NCI-H2029 treated with DMSO at 0.1 percent for 48 hours (cell line): ENCODE measurements at regions not wholly inside any gene's neighbourhood (a gene's known extent, or its start where the extent isn't known, plus 50 kb on each side); places are given as distances from the start of the nearest gene placed in this dataset.

Source experiments
- DNase-seq: peaks from one replicate; lab custom pipeline; 2025; lab: John Stamatoyannopoulos, UW

DNA sequence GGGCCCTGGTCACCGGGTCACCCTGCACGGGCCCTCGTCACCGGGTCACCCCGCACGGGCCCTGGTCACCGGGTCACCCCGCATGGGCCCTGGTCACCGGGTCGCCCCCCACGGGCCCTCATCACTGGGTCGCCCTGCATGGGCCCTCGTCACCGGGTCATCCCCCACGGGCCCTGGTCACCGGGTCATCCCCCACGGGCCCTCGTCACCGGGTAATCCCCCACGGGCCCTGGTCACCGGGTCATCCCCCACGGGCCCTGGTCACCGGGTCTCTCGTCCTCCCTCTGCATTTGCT, 77.6 kb downstream of the RIPK4 start:
- no peak for DNase-seq

GRCh38 chr21:41687633-41688032, 79.2 kb downstream of the RIPK4 start:
- no peak for DNase-seq

DNA sequence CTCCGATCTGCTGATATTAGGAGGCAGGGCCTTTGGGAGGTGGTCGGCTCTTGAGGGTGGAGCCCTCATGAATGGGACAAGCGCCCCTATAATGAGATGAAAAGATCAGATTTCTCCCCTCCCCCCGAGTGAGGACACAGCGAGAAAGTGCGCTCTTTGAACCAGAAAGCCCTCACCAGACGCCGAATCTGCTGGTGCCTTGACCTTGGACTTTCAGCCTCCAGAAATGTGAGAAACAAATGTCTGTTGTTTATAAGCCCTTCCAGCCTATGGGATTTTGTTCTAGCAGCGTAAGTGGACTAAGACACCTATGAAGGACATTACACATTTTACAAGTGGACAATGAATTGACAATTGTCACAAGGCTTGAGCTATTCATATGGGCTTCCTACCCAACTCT, 80.2 kb downstream of the RIPK4 start:
- no peak for DNase-seq

DNA sequence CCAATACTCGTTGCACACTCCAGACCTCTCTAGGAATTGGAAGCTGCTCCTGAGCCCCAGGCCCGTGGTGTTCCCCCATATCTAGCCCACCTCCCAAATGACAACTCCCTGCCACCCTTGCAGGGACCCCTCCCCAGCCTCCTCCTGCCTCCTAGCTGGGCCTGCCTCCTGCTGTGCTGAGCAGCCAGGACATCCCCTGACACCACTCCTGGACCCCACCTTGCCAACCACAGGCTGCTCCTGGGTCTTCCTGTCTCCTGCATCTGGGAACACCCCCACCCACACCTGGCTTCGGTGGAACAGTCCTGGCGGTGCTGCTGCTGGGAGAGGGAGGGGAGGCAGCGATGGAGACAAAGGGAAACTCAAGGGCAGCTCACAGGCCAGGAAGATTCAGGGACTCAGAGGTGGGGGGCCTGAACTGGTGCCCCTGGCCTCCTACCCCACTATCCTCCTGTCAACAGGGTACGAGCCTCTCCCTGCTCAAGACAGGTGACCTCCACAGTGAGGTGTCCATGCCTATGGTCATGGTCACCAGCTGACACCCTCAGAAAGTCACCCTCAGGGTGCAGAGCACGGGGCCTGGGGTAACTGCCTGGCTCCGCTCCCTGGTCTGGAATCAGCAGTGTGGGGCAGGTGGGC, 81.2 kb downstream of the RIPK4 start:
- DNase-seq: no peak

GRCh38 chr21:41684381-41685245, 82.2 kb downstream of the RIPK4 start:
- no peak for DNase-seq

- DNase-seq: no peak
Measured at GRCh38 chr21:41683815-41684214, 83.0 kb downstream of the RIPK4 start.

DNA sequence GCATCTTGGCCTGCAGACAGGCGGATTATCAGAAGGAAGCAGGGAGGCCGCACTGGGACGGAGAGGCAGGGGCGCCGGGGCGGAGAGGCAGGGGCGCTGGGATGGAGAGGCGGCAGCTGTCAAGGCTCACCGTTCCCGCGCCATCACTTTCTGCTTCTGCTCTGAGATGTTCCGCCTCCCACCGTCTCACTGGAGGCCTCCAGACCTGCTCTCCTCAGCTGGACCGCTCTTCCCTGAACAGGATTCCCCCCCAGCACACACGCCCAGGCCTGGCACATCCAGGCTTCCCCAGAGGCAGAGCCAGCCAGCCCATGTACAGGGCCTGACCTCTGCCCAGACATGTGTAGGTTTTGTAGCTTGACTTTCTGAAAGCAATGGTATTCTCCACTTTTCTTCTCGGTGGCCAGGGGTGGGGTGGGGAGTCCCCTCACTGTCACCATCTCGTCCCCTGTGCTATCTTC, 84.1 kb downstream of the RIPK4 start:
- DNase-seq: no peak

DNA sequence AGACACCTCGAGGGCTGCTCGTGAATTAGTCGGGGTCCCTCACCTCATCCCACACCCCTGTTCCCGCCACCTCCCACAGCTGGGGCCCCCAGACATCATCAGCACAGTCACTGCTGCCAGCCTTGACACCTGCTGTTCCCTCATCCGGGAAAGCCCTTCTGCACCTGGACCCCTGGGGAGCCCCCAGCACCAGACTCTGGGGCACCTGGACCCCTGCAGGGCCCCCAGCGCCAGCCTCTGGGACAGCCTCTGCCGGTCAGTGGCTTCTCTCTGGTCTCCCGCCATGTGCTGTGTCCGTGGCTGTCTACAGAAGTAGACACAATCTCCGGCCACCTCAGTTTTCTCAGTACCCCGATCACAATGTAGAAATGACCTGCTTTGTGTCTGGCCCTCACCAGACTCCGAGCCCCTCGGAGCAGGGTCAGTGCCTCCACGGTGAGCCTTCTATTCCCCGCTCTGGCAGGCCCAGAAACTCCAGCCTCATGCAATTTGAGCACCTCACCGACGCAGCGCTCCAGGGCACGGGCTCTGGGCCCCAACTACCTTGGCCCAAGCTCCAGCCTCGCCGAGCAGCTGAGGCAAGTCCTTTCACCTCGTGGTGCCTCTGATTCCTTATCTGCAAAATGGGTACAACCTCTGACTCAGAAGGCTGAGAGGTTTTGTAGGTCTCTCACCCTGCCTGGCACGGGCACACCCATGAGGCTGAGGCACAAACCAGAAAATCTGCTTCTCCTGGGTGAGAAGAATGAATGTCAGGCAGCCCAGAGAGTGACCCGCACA, 84.7 kb downstream of the RIPK4 start:
- no peak for DNase-seq

GRCh38 chr21:41681348-41681801, 85.5 kb downstream of the RIPK4 start:
- no peak for DNase-seq

GRCh38 chr21:41680444-41681347, 86.2 kb downstream of the RIPK4 start:
- DNase-seq: peak; percentile 81

GRCh38 chr21:41678924-41679318, 87.9 kb downstream of the RIPK4 start:
- peak; percentile 96 for DNase-seq

DNA sequence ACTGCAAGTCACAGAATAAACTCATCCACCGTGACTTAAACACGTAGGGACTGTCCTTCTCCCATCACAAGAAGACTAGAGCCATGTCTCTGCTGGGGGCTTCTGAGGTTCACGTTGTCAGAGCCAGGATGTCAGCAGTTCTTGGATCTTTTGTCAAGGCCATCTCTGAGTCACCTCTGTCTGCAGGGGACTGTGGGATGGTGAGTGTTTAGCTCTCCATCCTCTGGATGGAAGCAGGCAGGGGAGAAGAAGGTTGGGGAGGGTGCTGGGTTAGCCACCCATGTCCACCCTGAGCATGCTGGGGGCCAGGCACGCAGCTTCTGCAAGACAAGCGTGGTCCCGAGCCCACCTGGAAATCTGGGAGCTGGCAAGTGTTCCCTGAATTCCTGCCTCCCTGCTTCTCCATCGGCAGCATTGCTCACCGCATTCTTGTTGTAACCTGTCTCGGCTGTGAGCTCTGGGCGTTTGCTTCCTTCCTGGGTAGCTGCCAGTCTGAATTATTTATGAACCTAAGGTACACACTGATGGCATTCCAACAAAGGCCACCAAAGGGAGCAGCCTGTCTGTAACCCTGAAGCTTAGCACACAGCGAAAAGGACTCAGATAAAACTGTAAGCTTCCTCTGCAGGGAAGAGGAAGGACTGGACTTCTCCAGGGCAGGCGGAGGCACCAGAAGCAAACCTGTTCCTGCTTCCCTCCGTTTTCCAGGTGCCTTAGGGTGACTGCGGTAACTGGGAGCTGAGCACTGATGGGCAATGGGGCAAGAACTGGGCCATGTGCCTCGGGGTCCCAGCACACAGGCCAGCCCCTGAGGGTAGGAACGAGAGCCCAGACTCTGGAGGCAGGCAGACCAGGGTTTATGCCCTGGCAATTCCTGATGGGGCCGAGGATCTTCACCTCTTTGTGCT, 88.6 kb downstream of the RIPK4 start:
- DNase-seq: peak; percentile 96

DNA sequence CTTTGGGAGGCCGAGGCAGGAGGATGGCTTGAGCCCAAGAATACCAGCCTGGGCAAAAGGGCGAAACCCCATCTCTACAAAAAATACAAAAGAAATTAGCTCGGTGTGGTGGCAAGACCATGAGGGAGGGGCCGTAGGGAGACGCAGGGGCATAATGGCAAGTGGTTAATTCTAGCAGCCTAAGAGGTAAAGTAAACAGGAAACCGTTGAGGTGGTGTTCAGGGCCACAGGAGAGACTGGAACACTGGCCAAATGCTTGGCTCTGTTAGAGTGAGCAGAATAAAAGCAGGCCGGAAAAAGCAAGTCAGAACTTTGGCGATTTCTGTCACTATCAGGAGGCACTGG, 89.2 kb downstream of the RIPK4 start:
- peak; percentile 95 for DNase-seq

DNA sequence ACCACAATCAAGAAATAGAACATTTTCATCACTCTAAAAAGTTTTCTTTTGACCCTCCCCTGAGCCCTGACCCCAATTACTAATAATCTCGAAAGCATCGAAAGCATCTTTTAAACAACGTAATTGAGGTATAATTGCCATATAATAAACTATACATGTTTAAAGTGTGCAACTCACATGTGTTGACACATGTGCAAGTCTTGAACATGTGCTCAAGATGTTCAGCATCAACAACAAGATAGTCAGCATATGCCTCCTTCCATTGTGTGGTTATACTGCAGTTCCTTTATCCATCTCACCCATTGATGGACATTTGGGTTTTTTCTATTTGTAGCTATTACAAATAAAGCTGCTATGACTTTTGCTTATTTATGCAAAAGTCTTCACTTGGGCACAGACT, 90.7 kb downstream of the RIPK4 start:
- DNase-seq: no peak

GRCh38 chr21:41675574-41675973, 91.3 kb downstream of the RIPK4 start:
- DNase-seq: no peak

GRCh38 chr21:41674402-41674801, 92.5 kb downstream of the RIPK4 start:
- DNase-seq: no peak

GRCh38 chr21:41673596-41674335, 93.1 kb downstream of the RIPK4 start:
- DNase-seq: no peak

DNA sequence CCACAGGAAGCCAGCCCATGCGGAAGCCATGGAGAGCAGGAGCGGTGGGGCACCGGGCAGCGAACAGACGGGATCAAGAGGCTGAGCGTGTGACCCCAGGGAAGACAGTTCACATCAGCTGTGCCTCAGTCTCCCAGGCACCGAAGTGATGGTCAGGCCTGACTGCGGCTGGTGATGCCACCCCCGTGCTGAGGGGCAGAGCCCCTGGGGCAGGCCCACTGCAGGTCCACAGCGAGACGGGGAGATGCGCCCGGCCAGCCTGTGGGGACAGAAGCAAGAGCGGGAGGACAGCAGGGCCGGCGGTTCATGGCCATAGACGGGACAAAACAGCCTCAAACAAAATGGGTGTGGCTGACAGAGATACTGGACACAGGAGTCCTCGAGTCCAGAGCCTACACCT, 93.8 kb downstream of the RIPK4 start:
- no peak for DNase-seq

DNA sequence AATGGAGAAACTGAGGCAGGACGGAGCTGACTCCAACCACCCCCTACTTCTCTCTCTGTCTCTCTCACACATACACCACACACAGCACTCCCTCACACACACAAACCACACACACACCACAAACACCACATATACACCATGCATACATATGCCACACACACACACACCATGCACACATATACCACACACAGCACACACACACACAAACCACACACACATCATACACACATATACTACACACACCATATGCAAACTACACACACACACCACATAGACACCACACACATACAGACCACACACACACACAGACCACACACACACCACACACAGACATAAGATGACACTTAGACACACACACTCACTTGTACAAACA, 94.3 kb downstream of the RIPK4 start:
- no peak for DNase-seq

DNA sequence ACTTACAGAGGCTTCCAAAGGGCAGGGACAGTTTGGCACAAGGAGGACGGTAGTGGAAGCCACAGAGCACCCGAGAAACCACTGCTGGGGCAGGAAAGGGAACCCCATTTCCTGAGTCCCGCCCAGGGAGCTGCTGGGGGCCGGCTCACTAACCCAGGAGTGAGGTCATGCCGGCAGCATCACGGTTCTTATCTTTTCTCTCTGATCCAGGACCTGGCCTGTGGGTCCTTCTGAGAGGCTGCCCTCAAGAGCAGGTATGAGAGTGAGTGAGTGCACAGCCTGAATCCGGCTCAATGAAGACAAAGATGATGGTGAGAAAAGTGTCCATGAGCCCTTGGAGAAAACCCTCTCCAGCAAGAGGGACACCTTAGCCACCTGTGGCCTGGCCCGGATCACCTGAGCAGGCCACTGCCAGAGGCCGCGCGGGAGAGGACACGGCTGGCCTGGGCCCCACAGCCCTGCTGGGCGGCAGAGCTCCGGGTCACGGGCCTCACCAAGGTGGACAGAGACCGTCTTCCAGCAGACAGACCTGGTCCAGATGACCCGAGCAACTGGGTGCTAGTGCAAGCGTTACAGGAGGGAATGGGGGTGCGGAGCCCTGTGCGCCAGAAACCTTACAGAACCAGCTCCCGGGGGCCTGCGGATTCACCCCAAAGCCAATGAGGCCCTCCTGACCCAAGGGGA, 94.9 kb downstream of the RIPK4 start:
- DNase-seq: no peak
